GM19328 (cell line): ENCODE measurements at regions not wholly inside any gene's neighbourhood (a gene's known extent, or its start where the extent isn't known, plus 50 kb on each side); places are given as distances from the start of the nearest gene placed in this dataset.

Experiments
- ATAC-seq: cut with Tn5 transposase; IDR thresholded peaks from one replicate; pipeline ENCODE4 v1.9.1; 2021; ENCODE audit warnings: mild to moderate bottlenecking, moderate library complexity; ENCODE audit not compliant: unreplicated experiment

- ATAC-seq, result no peak
Observed at GRCh38 chr4:23276076-23276475, 583.3 kb downstream of the GBA3 start.

GRCh38 chr4:23269566-23269965, 576.8 kb downstream of the GBA3 start:
- ATAC-seq, result no peak

- no peak for ATAC-seq
Observed at GRCh38 chr4:23268072-23268771, 575.5 kb downstream of the GBA3 start.

GRCh38 chr4:23266401-23266800, 573.7 kb downstream of the GBA3 start:
- ATAC-seq, result no peak

- no peak for ATAC-seq
Observed at GRCh38 chr4:23260511-23260910, 567.8 kb downstream of the GBA3 start.

- no peak for ATAC-seq
Observed at GRCh38 chr4:23245203-23245832, 552.6 kb downstream of the GBA3 start.

GRCh38 chr4:23242962-23243361, 550.2 kb downstream of the GBA3 start:
- ATAC-seq, result no peak

GRCh38 chr4:23241408-23241807, 548.7 kb downstream of the GBA3 start:
- ATAC-seq, result no peak

GRCh38 chr4:23238848-23239247, 546.1 kb downstream of the GBA3 start:
- no peak for ATAC-seq

GRCh38 chr4:23237771-23238170, 545.0 kb downstream of the GBA3 start:
- no peak for ATAC-seq

- ATAC-seq, result no peak
Observed at GRCh38 chr4:23235628-23236390, 543.1 kb downstream of the GBA3 start.

GRCh38 chr4:23234716-23235115, 542.0 kb downstream of the GBA3 start:
- no peak for ATAC-seq

GRCh38 chr4:23234018-23234417, 541.3 kb downstream of the GBA3 start:
- no peak for ATAC-seq

- no peak for ATAC-seq
Observed at GRCh38 chr4:23233596-23233995, 540.9 kb downstream of the GBA3 start.

- no peak for ATAC-seq
Observed at GRCh38 chr4:23232987-23233386, 540.2 kb downstream of the GBA3 start.

- no peak for ATAC-seq
Observed at GRCh38 chr4:23225564-23225963, 532.8 kb downstream of the GBA3 start.

- ATAC-seq, result no peak
Observed at GRCh38 chr4:23224684-23225420, 532.1 kb downstream of the GBA3 start.

- ATAC-seq, result no peak
Observed at GRCh38 chr4:23220911-23221310, 528.2 kb downstream of the GBA3 start.

GRCh38 chr4:23219779-23220408, 527.2 kb downstream of the GBA3 start:
- no peak for ATAC-seq

GRCh38 chr4:23213198-23213597, 520.5 kb downstream of the GBA3 start:
- no peak for ATAC-seq

- ATAC-seq, result no peak
Observed at GRCh38 chr4:23212558-23212957, 519.8 kb downstream of the GBA3 start.
